ENCODE measurements at regions not wholly inside any gene's neighbourhood (a gene's known extent, or its start where the extent isn't known, plus 50 kb on each side); places are given as distances from the start of the nearest gene placed in this dataset.
"Not testable (repeated sequence)": the region's sequence is repeated elsewhere in the genome, so short reads cannot be mapped to it uniquely, and the experiment has no call there.

- H3K36me3 Mint-ChIP-seq (ENCODE audit: low read depth) = no peaks in the 10 kb centered on the region
- CTCF ChIA-PET = no interaction called here
- H3K9me3 Mint-ChIP-seq (ENCODE audit: low read depth) = peaks cover 7% of the 10 kb centered on the region
- H3K27ac Mint-ChIP-seq = no peak overlapping the region
- ATAC-seq = no peak
- POLR2A ChIA-PET = no interaction called here
- intact Hi-C loops (cut with DNase I, micrococcal nuclease) = no loop called here
- H3K4me1 Mint-ChIP-seq = no peaks in the 10 kb centered on the region
- H3K4me3 Mint-ChIP-seq = no peak overlapping the region
- no peak for DNase-seq
- no peaks in the 10 kb centered on the region for H3K27me3 Mint-ChIP-seq
Measured at GRCh38 chr5:30149526-30149925, 1044.0 kb upstream of the CDH6 start.

GRCh38 chr5:30147976-30148375 lies 1045.5 kb upstream of the CDH6 start:
- ChIA-PET POLR2A (no interaction called here), CTCF (no interaction called here)
- no peaks in the 10 kb centered on the region for H3K27me3 Mint-ChIP-seq
- H3K4me3 Mint-ChIP-seq = no peak overlapping the region
- peaks cover 10% of the 10 kb centered on the region for H3K9me3 Mint-ChIP-seq (ENCODE audit: low read depth)
- no peaks in the 10 kb centered on the region for H3K4me1 Mint-ChIP-seq
- no peaks in the 10 kb centered on the region for H3K36me3 Mint-ChIP-seq (ENCODE audit: low read depth)
- no peak for ATAC-seq
- no peak overlapping the region for H3K27ac Mint-ChIP-seq
- intact Hi-C loops (cut with DNase I, micrococcal nuclease) = no loop called here
- DNase-seq = no peak

- CTCF ChIA-PET; H3K27me3 Mint-ChIP-seq; ATAC-seq; H3K4me3 Mint-ChIP-seq; H3K4me1 Mint-ChIP-seq; POLR2A ChIA-PET; intact Hi-C loops (cut with DNase I, micrococcal nuclease); DNase-seq; H3K27ac Mint-ChIP-seq; H3K36me3 Mint-ChIP-seq (ENCODE audit: low read depth): not testable (repeated sequence)
- H3K9me3 Mint-ChIP-seq (ENCODE audit: low read depth) = peaks cover 10% of the 10 kb centered on the region
Measured at GRCh38 chr5:30144059-30144458, 1049.4 kb upstream of the CDH6 start.

- ATAC-seq = no peak
Measured at GRCh38 chr5:30142432-30142831, 1051.1 kb upstream of the CDH6 start.

GRCh38 chr5:30121043-30121442 lies 1072.4 kb upstream of the CDH6 start:
- DNase-seq (no peak), ATAC-seq (no peak)
- ChIA-PET CTCF (no interaction called here), POLR2A (no interaction called here)
- Mint-ChIP-seq H3K9me3 (ENCODE audit: low read depth) (peaks cover 10% of the 10 kb centered on the region), H3K4me3 (no peak overlapping the region), H3K4me1 (no peaks in the 10 kb centered on the region), H3K27me3 (no peaks in the 10 kb centered on the region), H3K36me3 (ENCODE audit: low read depth) (no peaks in the 10 kb centered on the region), H3K27ac (no peak overlapping the region)
- intact Hi-C loops (cut with DNase I, micrococcal nuclease) = no loop called here

More at GRCh38 chr5:30142432-30142831, 1051.1 kb upstream of the CDH6 start:
- Mint-ChIP-seq H3K9me3 (ENCODE audit: low read depth) (peaks cover 10% of the 10 kb centered on the region), H3K36me3 (ENCODE audit: low read depth) (no peaks in the 10 kb centered on the region), H3K4me1 (no peaks in the 10 kb centered on the region), H3K27me3 (no peaks in the 10 kb centered on the region), H3K4me3 (no peak overlapping the region), H3K27ac (no peak overlapping the region)
- DNase-seq = no peak
- ChIA-PET CTCF (no interaction called here), POLR2A (no interaction called here)
- intact Hi-C loops (cut with DNase I, micrococcal nuclease) = no loop called here

GRCh38 chr5:30117135-30117534 lies 1076.4 kb upstream of the CDH6 start:
- no peak for DNase-seq
- peaks cover 8% of the 10 kb centered on the region for H3K9me3 Mint-ChIP-seq (ENCODE audit: low read depth)
- intact Hi-C loops (cut with DNase I, micrococcal nuclease) = no loop called here
- H3K27me3 Mint-ChIP-seq = no peaks in the 10 kb centered on the region
- H3K4me3 Mint-ChIP-seq = no peak overlapping the region
- no peak overlapping the region for H3K27ac Mint-ChIP-seq
- no peaks in the 10 kb centered on the region for H3K4me1 Mint-ChIP-seq
- no peak for ATAC-seq
- no peaks in the 10 kb centered on the region for H3K36me3 Mint-ChIP-seq (ENCODE audit: low read depth)
- ChIA-PET POLR2A (no interaction called here), CTCF (no interaction called here)

GRCh38 chr5:30113542-30113941 lies 1079.9 kb upstream of the CDH6 start:
- ChIA-PET CTCF (no interaction called here), POLR2A (no interaction called here)
- Mint-ChIP-seq H3K27me3 (no peaks in the 10 kb centered on the region), H3K36me3 (ENCODE audit: low read depth) (no peaks in the 10 kb centered on the region), H3K4me3 (no peak overlapping the region), H3K27ac (no peak overlapping the region), H3K4me1 (no peaks in the 10 kb centered on the region), H3K9me3 (ENCODE audit: low read depth) (peaks cover 11% of the 10 kb centered on the region)
- no peak for DNase-seq
- ATAC-seq = no peak
- intact Hi-C loops (cut with DNase I, micrococcal nuclease) = no loop called here

GRCh38 chr5:30112867-30113266 lies 1080.6 kb upstream of the CDH6 start:
- Mint-ChIP-seq H3K4me3 (no peak overlapping the region), H3K4me1 (no peaks in the 10 kb centered on the region), H3K9me3 (ENCODE audit: low read depth) (peaks cover 13% of the 10 kb centered on the region), H3K27ac (no peak overlapping the region), H3K27me3 (no peaks in the 10 kb centered on the region), H3K36me3 (ENCODE audit: low read depth) (no peaks in the 10 kb centered on the region)
- DNase-seq (no peak), ATAC-seq (no peak)
- intact Hi-C loops (cut with DNase I, micrococcal nuclease) = no loop called here
- POLR2A ChIA-PET = no interaction called here
- CTCF ChIA-PET = no interaction called here

- Mint-ChIP-seq H3K9me3 (ENCODE audit: low read depth) (peaks cover 12% of the 10 kb centered on the region), H3K27me3 (no peaks in the 10 kb centered on the region), H3K4me3 (no peak overlapping the region), H3K4me1 (no peaks in the 10 kb centered on the region), H3K36me3 (ENCODE audit: low read depth) (no peaks in the 10 kb centered on the region), H3K27ac (no peak overlapping the region)
- ATAC-seq (no peak), DNase-seq (no peak)
- intact Hi-C loops (cut with DNase I, micrococcal nuclease) = no loop called here
- ChIA-PET POLR2A (no interaction called here), CTCF (no interaction called here)
Measured at GRCh38 chr5:30108051-30108450, 1085.4 kb upstream of the CDH6 start.

GRCh38 chr5:30106596-30106995 lies 1086.9 kb upstream of the CDH6 start:
- Mint-ChIP-seq H3K4me3 (no peak overlapping the region), H3K27me3 (no peaks in the 10 kb centered on the region), H3K27ac (no peak overlapping the region), H3K4me1 (no peaks in the 10 kb centered on the region), H3K36me3 (ENCODE audit: low read depth) (no peaks in the 10 kb centered on the region), H3K9me3 (ENCODE audit: low read depth) (peaks cover 7% of the 10 kb centered on the region)
- intact Hi-C loops (cut with DNase I, micrococcal nuclease) = no loop called here
- ChIA-PET POLR2A (no interaction called here), CTCF (no interaction called here)
- DNase-seq = peak; percentile 2
- no peak for ATAC-seq

- POLR2A ChIA-PET = no interaction called here
- DNase-seq (no peak), ATAC-seq (no peak)
- H3K4me1 Mint-ChIP-seq = no peaks in the 10 kb centered on the region
- no peak overlapping the region for H3K4me3 Mint-ChIP-seq
- CTCF ChIA-PET = interaction anchor here (0.5 kb wide), 1 partner anchor 1017 kb away, joined by 5 read pairs; no protein-coding TSS in a partner anchor
- H3K36me3 Mint-ChIP-seq (ENCODE audit: low read depth) = no peaks in the 10 kb centered on the region
- H3K9me3 Mint-ChIP-seq (ENCODE audit: low read depth) = peaks cover 7% of the 10 kb centered on the region
- intact Hi-C loops (cut with DNase I, micrococcal nuclease) = no loop called here
- no peak overlapping the region for H3K27ac Mint-ChIP-seq
- no peaks in the 10 kb centered on the region for H3K27me3 Mint-ChIP-seq
Measured at GRCh38 chr5:30104872-30105596, 1088.5 kb upstream of the CDH6 start.

GRCh38 chr5:30103452-30104202 lies 1089.9 kb upstream of the CDH6 start:
- H3K9me3 Mint-ChIP-seq (ENCODE audit: low read depth) = peaks cover 9% of the 10 kb centered on the region
- no peak overlapping the region for H3K27ac Mint-ChIP-seq
- intact Hi-C loops (cut with DNase I, micrococcal nuclease) = no loop called here
- ATAC-seq (no peak), DNase-seq (no peak)
- H3K36me3 Mint-ChIP-seq (ENCODE audit: low read depth) = no peaks in the 10 kb centered on the region
- ChIA-PET CTCF (interaction anchor here (0.6 kb wide), 1 partner anchor 48 kb away, joined by 3 read pairs; no protein-coding TSS in a partner anchor), POLR2A (no interaction called here)
- H3K4me1 Mint-ChIP-seq = no peaks in the 10 kb centered on the region
- no peak overlapping the region for H3K4me3 Mint-ChIP-seq
- no peaks in the 10 kb centered on the region for H3K27me3 Mint-ChIP-seq

Data from activated CD4-positive, alpha-beta T cell treated with anti-CD3 and anti-CD28 coated beads for 36 hours (primary cell).